ENCODE measurements at regions not wholly inside any gene's neighbourhood (a gene's known extent, or its start where the extent isn't known, plus 50 kb on each side); places are given as distances from the start of the nearest gene placed in this dataset.

- DNase-seq (ENCODE audit: low read depth, low spot score), result no peak
These were observed 304.0 kb upstream of the TLE3 start for GRCh38 chr15:70401709-70402108.

- no peak for DNase-seq (ENCODE audit: low read depth, low spot score)
These were observed 303.2 kb upstream of the TLE3 start for GRCh38 chr15:70400766-70401541.

DNA sequence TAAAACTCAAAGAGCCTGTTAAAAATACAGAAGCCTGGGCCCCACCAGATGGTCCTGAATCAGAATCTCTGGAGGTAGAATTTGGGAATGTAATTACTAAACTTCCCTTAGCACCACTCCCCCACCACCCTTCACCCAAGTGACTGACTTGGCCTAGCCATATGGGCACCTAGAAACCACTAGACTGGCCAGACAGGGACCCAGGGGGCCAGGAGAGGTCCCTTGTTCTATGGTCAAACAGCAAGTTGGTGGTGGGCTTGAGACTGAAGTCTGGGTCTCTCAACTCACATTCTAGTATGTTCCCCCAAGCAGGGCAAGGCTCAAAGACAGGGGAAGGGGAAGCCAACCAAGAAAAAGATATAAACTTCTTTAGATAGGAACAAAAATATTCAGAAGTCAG lies 301.5 kb upstream of the TLE3 start:
- DNase-seq (ENCODE audit: low read depth, low spot score), result no peak

DNA sequence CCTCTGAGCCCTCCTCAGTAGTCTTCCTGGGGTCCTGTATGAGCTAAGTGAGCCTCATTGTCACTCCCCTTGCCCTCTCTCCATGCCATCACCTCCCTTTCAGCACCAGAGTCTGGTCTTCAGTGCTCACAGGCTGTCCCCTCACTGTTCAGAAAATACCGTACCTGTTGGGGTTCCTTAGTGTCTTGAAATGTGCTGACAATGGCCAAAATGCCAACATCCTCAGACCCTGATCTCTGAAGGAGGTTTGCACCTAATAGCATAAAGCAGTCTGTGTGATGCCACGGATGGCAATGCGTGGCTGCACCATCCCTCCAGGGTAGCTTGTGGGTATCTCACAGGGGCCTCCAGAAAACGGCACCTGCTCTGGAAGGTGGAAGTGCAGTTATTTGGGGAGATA lies 301.0 kb upstream of the TLE3 start:
- DNase-seq (ENCODE audit: low read depth, low spot score), result no peak

GRCh38 chr15:70396807-70397206 lies 299.1 kb upstream of the TLE3 start:
- DNase-seq (ENCODE audit: low read depth, low spot score), result no peak

DNA sequence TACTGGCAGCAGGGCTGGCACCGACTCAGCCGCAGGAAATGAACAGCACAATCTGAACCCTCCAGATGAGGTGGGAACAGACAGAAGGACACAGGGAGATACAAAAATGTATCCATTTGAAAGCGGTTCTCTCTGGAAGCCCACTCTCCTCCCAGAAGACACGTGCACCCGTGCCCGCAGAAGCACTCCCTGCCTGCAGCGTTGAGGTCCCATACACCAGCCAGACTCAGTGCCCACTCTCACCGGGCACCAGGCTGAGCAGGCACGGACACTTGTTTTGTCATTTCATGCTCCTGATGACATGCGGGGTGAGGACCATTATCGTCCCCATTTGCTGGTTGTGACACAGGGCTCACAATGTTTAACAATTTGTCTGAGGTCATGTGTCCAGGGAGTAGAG lies 297.4 kb upstream of the TLE3 start:
- DNase-seq (ENCODE audit: low read depth, low spot score), result no peak

GRCh38 chr15:70390723-70391122 lies 293.0 kb upstream of the TLE3 start:
- DNase-seq (ENCODE audit: low read depth, low spot score), result no peak

- DNase-seq (ENCODE audit: low read depth, low spot score), result no peak
These were observed 290.3 kb upstream of the TLE3 start for GRCh38 chr15:70387993-70388392.

DNA sequence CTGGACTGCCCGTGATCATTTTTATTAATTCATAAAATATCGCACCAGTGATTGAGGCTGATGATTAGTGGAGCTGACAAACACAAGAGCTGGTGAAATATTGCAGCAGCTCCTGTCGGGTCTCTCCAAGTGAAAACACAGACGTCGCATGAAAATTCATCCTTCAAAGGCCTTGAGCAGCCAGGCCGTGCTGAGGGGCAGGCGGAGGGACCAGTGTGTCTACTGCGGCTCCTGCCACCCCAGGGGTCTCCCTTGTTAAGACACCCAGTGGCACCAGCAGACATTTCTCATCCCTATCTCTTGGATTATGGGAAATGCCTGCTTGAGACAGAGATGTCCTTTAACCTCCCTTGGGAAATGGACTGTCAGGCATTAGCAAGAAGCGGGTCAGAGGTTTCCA lies 289.4 kb upstream of the TLE3 start:
- no peak for DNase-seq (ENCODE audit: low read depth, low spot score)

DNA sequence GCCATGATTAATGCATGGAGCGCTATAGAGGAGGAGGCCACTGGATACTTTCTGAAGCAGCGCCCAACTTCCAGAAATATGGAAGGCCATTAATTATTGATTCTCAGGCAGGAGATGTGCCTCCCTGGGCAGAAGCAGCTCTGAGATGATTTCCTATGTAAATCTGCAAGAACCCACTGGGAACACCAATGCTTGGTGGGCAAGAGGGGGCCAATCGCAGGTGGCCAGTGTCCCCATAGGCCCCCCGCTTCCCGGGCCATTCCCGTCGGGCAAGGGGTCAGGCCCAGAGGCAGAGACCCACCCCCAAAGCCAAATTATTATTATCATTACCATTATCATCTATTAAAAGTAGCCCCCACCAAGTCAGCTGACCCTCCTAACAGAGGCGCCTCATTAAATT lies 288.0 kb upstream of the TLE3 start:
- no peak for DNase-seq (ENCODE audit: low read depth, low spot score)

- DNase-seq (ENCODE audit: low read depth, low spot score), result no peak
These were observed 287.3 kb upstream of the TLE3 start for GRCh38 chr15:70385052-70385451.

GRCh38 chr15:70383856-70384255 lies 286.1 kb upstream of the TLE3 start:
- DNase-seq (ENCODE audit: low read depth, low spot score), result no peak

DNA sequence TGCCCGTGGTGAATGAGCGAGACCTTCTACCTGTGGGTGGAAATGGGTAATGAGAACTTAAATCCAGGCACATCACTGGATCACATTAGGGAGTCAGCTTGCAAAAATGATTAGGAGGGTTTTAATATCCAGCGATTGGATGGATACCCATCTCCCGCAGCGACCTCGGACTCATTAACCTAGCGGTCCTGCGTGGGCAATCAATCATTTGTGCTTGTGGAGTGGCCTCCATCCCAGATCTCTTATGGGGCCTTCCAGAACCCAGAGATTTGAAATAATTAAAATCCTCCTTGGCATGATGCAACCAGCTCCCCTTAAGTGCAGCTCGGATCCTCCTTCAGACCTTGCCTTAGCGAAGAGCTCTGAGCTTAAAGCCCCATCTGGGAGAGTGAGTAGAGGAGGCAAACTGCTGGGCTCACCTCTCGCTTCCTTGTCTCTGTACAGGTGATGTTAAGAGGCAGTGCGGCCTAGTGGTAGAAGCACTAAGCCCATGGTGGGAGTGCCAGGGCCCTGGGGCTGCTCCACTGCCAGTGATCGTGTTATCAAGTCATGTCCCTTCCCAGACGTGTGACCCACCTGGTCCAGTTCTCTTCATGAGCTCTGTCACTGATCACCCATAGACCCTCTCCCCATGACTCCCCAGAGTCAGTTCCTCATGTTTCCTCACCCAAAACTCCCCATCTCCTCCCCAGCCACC lies 285.2 kb upstream of the TLE3 start:
- no peak for DNase-seq (ENCODE audit: low read depth, low spot score)

DNA sequence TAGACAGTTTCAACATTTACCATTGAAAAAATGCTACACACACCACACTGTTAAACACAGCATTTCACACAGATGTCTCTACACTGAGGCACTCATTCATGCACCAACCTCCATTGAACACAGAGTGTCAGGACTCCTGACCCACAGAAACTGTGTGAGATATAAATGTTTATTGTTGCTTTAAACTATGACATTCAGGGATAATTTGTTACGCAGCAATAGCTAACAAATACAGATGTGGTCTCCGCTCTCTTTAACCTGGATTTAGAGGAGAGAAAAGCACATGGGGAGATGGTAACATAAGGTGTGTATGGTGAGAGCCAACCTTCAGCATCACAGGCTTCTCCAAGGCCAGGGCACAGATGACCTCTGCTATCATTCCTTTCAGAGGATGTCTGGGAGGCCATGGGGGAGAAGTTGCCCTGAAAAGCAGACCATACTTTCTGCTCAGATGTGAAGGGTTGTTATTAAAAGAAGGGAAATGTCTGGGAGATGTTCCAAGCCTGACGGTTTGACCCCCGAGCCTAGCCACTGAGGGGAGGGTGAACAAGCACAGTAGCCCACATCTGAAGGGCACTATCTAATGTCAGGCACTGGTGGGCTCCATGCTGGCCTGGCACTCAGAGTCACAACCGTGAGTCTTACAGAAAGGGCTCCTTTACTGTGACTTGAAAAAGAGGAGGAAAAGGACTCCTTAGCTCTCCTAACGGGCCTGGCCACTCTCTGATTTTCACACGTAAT lies 284.5 kb upstream of the TLE3 start:
- DNase-seq (ENCODE audit: low read depth, low spot score), result no peak

- no peak for DNase-seq (ENCODE audit: low read depth, low spot score)
These were observed 282.5 kb upstream of the TLE3 start for GRCh38 chr15:70379938-70380883.

GRCh38 chr15:70379134-70379533 lies 281.4 kb upstream of the TLE3 start:
- no peak for DNase-seq (ENCODE audit: low read depth, low spot score)

DNA sequence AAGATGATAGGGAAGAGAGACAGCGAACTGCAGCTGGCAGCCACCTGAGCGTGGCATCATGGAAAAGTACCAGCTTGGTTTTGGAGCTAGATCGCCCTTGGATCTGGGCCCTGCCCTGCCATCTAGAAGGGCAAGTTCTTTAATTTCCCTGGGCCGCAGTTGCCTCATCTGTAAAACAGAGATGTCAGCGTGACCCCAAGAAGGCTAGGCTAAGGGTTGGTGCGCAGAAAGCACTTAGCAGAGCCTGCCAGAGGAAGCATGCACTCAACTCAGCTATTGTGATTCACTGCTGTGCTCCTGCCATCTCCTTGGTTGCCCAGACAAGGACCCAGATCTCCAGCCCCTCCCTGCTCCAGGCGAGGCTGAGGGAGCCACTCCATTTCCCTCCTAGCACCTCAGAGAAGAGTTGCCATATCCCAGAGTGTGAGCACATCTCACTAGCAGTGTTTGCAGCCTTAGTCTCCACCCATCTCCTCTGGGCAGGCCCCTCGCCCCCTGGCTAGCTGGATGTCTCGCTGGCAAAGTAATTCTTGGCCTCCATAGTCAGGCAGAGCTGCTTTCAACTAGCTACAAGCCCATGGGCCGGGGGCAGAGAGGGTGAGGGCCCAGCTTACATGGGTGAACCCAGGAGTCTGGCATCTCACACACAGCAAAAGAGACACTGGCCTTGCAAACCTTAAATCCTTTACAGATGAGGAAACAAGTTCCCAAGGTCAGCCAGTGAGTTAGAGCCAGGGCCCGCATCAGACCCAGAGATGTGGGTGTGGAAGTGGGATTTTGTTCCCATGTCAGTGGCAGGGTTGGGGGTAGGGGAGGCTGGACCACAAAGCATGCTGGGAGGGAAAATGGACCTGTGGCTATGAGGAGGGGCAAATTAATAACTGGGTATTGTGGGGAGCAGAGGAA lies 280.7 kb upstream of the TLE3 start:
- no peak for DNase-seq (ENCODE audit: low read depth, low spot score)

GRCh38 chr15:70376929-70377691 lies 279.4 kb upstream of the TLE3 start:
- no peak for DNase-seq (ENCODE audit: low read depth, low spot score)

DNA sequence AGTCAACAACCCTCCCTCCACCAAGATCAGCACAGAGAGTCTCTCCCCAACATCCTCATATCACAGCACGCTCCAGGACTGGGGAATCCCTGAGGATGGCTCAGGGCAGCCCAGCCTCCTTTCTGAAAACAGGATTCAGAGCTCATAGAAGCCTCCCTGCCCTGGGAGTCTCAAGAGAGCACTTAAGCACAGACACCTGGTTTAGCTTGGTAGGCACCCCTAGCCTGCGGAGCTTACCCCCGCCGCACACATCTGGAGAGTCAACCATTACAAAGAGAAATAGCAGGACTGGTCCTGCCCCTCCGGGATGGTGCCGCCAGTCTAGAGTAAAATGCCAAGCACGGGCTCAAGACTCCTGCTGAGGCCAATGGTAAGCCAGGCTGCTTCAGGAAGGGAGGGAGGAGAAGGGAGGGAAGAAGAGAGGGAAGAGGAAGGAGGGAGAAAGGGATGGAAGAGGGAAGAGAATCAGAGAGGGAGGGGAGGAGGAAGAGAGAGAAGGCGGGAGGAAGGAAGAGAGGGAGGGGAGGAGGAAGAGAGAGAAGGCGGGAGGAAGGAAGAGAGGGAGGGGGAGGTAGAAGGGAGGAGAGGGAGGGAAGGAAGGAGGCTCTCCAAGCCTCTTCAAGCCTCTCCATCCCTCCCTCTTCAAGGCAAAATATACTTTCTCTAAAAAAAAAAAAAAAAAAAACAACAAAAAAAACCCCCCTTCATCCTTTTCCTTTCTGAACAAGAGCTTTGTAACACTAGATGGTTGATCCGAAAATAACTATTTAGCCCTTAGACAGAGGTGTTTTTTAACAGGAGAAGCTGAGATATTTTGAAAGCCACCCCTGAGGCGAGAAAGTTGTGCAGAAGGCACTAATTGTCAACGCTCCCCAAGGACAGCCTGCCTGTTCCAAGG lies 278.6 kb upstream of the TLE3 start:
- DNase-seq (ENCODE audit: low read depth, low spot score), result no peak

Data from brain pericyte (primary cell).